ENCODE measurements at regions not wholly inside any gene's neighbourhood (a gene's known extent, or its start where the extent isn't known, plus 50 kb on each side); places are given as distances from the start of the nearest gene placed in this dataset.
"Not testable (repeated sequence)": the region's sequence is repeated elsewhere in the genome, so short reads cannot be mapped to it uniquely, and the experiment has no call there.

DNA sequence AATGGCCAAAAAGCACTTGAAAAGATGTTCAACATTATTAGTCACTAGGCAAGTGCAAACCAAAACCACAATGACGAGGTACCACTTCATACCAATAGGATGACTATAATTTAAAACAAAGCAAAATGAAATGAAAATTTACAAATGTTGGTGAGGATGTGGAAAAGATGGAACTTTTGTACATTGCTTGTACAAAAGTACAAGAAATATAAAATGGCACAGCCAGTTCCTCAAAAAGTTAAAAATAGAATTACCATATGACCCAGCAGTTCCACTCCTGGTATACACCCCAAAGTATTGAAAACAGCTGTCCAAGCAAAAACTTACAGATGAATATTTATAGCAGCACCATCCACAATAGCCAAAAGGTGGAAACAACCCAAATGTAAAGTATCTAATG is 107.8 kb upstream of the XPO1 start:
- no peak for DNase-seq
- CTCF ChIA-PET, result no interaction called here
- Mint-ChIP-seq H3K27me3 (no peaks in the 10 kb centered on the region), H3K27ac (no peak overlapping the region), H3K36me3 (ENCODE audit: low read depth) (no peaks in the 10 kb centered on the region), H3K4me1 (no peaks in the 10 kb centered on the region), H3K9me3 (peaks cover 5% of the 10 kb centered on the region), H3K4me3 (no peak overlapping the region)
- no peak for ATAC-seq (ENCODE audit: low read depth)
- TF ChIP-seq, protein P1, sequence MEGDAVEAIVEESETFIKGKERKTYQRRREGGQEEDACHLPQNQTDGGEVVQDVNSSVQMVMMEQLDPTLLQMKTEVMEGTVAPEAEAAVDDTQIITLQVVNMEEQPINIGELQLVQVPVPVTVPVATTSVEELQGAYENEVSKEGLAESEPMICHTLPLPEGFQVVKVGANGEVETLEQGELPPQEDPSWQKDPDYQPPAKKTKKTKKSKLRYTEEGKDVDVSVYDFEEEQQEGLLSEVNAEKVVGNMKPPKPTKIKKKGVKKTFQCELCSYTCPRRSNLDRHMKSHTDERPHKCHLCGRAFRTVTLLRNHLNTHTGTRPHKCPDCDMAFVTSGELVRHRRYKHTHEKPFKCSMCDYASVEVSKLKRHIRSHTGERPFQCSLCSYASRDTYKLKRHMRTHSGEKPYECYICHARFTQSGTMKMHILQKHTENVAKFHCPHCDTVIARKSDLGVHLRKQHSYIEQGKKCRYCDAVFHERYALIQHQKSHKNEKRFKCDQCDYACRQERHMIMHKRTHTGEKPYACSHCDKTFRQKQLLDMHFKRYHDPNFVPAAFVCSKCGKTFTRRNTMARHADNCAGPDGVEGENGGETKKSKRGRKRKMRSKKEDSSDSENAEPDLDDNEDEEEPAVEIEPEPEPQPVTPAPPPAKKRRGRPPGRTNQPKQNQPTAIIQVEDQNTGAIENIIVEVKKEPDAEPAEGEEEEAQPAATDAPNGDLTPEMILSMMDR (IDR thresholded peaks at IDR 0.05), result no peak
- POLR2A ChIA-PET, result no interaction called here
- intact Hi-C loops (cut with micrococcal nuclease), result no loop called here

DNA sequence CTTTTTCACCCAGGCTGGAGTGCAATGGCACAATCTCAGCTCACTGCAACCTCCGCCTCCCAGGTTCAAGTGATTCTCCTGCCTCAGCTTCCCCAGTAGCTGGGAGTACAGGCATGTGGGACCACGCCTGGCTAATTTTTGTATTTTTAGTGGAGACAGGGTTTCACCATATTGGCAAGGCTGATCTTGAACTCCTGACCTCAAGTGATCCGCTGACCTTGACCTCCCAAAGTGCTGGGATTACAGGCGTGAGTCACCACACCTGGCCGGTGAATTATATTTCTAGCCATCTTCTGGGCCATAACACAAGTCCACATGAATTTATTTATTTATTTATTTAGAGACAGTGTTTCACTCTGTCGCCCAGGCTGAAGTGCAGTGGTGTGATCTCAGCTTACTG is 105.0 kb upstream of the XPO1 start:
- H3K27me3 Mint-ChIP-seq; H3K9me3 Mint-ChIP-seq; H3K4me1 Mint-ChIP-seq; H3K36me3 Mint-ChIP-seq (ENCODE audit: low read depth); ATAC-seq (ENCODE audit: low read depth); DNase-seq; H3K27ac Mint-ChIP-seq; CTCF ChIA-PET; POLR2A ChIA-PET; intact Hi-C loops (cut with micrococcal nuclease); H3K4me3 Mint-ChIP-seq: not testable (repeated sequence)

DNA sequence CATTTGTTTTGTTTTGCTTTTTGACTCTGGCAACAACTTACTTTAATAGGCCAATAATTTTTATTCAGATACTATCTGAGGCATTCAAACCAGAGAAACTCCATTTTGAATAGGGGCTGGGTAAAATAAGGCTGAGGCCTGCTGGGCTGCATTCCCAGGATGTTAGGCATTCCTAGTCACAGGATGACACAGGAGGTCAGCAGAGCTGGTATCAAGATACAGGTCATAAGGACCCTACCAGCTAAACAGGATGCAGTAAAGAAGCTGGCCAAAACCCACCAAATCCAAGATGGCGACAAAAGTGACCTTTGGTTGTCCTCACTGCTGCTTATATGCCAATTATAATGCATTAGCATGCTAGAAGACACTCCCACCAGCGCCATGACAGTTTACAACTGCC is 102.2 kb upstream of the XPO1 start:
- no peaks in the 10 kb centered on the region for H3K27me3 Mint-ChIP-seq
- no peaks in the 10 kb centered on the region for H3K36me3 Mint-ChIP-seq (ENCODE audit: low read depth)
- no peak overlapping the region for H3K27ac Mint-ChIP-seq
- ATAC-seq (ENCODE audit: low read depth) (no peak), DNase-seq (no peak)
- no peaks in the 10 kb centered on the region for H3K4me1 Mint-ChIP-seq
- no peaks in the 10 kb centered on the region for H3K9me3 Mint-ChIP-seq
- ChIA-PET CTCF (no interaction called here), POLR2A (no interaction called here)
- intact Hi-C loops (cut with micrococcal nuclease), result no loop called here
- H3K4me3 Mint-ChIP-seq, result no peak overlapping the region
- TF ChIP-seq, protein P1 (IDR thresholded peaks at IDR 0.05), result no peak

DNA sequence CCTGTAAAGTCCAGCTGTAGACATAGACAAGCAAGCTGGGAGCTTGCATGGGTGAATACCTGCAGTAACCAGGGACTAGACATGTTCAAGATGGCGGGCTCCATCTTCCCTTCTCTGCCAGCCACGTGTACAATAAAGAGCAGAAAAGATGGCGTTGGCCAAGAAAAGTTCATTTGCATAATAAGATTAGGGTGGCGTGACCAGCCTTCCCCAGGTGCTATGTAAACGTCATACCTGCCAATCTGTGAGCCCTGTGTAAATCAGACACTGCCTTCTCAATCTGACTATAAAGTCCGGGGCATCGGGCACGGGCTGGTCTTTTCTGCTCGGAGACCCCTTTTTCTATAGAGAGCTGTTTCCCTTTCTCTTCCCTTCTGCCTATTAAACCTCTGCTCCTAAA is 101.6 kb upstream of the XPO1 start:
- H3K27me3 Mint-ChIP-seq, result no peaks in the 10 kb centered on the region
- DNase-seq (no peak), ATAC-seq (ENCODE audit: low read depth) (no peak)
- no peak overlapping the region for H3K4me3 Mint-ChIP-seq
- TF ChIP-seq, protein P1 (IDR thresholded peaks at IDR 0.05), result no peak
- H3K36me3 Mint-ChIP-seq (ENCODE audit: low read depth), result no peaks in the 10 kb centered on the region
- no peak overlapping the region for H3K27ac Mint-ChIP-seq
- ChIA-PET CTCF (interaction anchor here (0.6 kb wide), 1 partner anchor 206 kb away, joined by 3 read pairs; no protein-coding TSS in a partner anchor), POLR2A (no interaction called here)
- intact Hi-C loops (cut with micrococcal nuclease), result no loop called here
- H3K4me1 Mint-ChIP-seq, result no peaks in the 10 kb centered on the region
- H3K9me3 Mint-ChIP-seq, result no peaks in the 10 kb centered on the region

DNA sequence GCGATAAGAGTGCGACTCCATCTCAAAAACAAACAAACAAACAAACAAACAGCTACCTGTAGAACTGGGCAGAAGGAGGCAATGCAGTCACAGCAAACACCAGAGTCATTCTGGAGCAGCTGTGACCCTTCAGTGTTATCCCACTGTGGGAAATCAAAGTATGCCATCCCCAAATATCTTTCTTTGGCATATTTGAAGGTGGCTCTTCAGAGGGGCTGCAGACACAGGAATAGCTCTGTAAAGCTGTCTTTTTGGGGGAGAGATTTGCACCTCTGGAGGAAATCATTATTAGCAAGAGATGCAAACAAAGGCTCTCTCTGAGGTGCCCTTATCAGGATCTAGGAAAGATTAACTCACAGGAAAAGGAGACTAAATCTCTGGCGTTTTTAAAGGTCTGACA is 98.5 kb upstream of the XPO1 start:
- Mint-ChIP-seq H3K36me3 (ENCODE audit: low read depth) (no peaks in the 10 kb centered on the region), H3K9me3 (no peaks in the 10 kb centered on the region), H3K4me1 (no peaks in the 10 kb centered on the region), H3K27me3 (no peaks in the 10 kb centered on the region), H3K27ac (no peak overlapping the region), H3K4me3 (no peak overlapping the region)
- intact Hi-C loops (cut with micrococcal nuclease), result no loop called here
- DNase-seq (no peak), ATAC-seq (ENCODE audit: low read depth) (no peak)
- ChIA-PET CTCF (no interaction called here), POLR2A (no interaction called here)
- TF ChIP-seq, protein P1 (IDR thresholded peaks at IDR 0.05), result no peak

DNA sequence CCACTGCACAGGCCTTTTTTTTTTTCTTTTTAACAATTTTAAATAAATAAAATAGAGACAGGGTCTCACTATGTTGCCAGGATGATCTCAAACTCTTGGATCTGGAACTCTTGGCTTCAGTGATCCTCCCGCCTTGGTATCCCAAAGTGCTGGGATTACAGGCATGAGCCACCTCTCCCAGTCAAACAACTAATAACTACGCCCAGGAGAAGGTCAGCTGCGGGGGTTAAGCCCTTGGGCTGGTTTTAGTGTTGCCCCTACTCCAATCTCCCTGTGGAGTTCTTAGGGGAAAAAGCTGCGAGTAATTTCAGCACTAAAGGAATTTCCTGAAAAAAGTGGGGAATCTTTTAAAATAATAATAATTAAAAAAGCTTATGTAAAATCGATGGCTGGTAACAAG is 96.4 kb upstream of the XPO1 start:
- intact Hi-C loops (cut with micrococcal nuclease), result no loop called here
- CTCF ChIA-PET, result no interaction called here
- Mint-ChIP-seq H3K4me3 (no peak overlapping the region), H3K27ac (no peak overlapping the region), H3K4me1 (no peaks in the 10 kb centered on the region), H3K36me3 (ENCODE audit: low read depth) (no peaks in the 10 kb centered on the region), H3K9me3 (no peaks in the 10 kb centered on the region), H3K27me3 (no peaks in the 10 kb centered on the region)
- TF ChIP-seq, protein P1 (IDR thresholded peaks at IDR 0.05), result no peak
- ATAC-seq (ENCODE audit: low read depth) (no peak), DNase-seq (no peak)
- POLR2A ChIA-PET, result no interaction called here
